ENCODE measurements at regions not wholly inside any gene's neighbourhood (a gene's known extent, or its start where the extent isn't known, plus 50 kb on each side); places are given as distances from the start of the nearest gene placed in this dataset.

DNA sequence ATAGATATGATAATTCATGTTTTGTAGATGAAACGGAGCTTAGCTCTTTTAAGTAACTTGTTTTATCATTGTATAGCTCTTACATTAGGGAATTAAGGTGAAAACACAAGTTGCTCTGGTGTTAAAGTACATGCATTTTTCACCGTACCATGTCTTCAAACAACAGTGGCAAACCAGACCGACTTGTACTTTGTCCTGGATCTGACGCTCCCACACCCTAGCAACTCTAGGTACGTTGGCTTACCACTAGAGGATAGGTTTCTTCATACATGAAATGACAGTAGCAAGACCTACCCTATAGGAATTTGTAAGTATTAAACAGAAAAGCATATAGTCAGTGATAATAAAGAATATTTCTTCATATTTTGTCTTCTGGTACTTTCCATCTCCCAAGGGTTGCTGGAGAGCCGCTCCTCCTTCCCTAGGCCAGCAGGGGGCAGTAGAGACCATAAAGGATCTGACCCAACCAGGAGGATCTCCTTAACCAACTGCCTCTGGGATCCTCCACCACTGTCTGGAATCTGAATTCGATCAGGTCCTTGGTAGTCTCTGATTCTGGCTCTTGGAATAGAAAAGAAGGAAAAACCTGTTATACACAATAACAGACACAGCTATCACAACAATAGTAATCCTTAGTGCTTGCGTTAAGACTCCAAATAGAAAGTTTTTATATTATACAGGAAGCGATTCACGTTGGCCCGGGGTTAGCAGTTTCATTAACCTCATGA lies 136.7 kb downstream of the CAVIN4 start:
- no peak overlapping the region for H3K4me2 ChIP-seq (ENCODE audit: insufficient read depth, low read length)
- ATAC-seq (peak; percentile 97), DNase-seq (ENCODE audit: extremely low read depth in 1 of 4, low spot score in 3 of 4) (peak; percentile 72 to 81 (median 76)), FAIRE-seq (peak; percentile 90)
- H3K36me3 ChIP-seq (ENCODE audit: control insufficient read depth, insufficient read depth, low read length): no peaks in the 10 kb centered on the region
- BruUV-seq (replicated peaks): no TSS peak
- ChIA-PET POLR2A (no interaction called here), CTCF (ENCODE audit: low intra/inter-chr PET ratio) (interaction anchor here (0.6 to 1.4 kb wide), 4 partner anchors 521 to 675 kb away, joined by 3 to 5 read pairs (median 3); no protein-coding TSS in a partner anchor)
- H3K9me1 ChIP-seq (ENCODE audit: control insufficient read depth, insufficient read depth, low read length): no peaks in the 10 kb centered on the region
- H4K20me1 ChIP-seq (replicated peaks; ENCODE audit: control insufficient read depth, insufficient read depth, low read length): no peaks in the 10 kb centered on the region
- in situ Hi-C loops (cut with MboI) (loop anchor here (5.0 to 25.0 kb wide), 2 partner anchors 593 to 823 kb away; partner anchors contain the start of gene RNF20), intact Hi-C loops (cut with micrococcal nuclease) (loop anchor here (1.0 to 10.0 kb wide), 6 partner anchors 508 to 820 kb away; partner anchors contain the start of genes MRPL50, RNF20 and ZNF189)
- H3K27ac ChIP-seq (ENCODE audit: extremely low read depth, low read depth, low read length): no peak overlapping the region
- H3K27me3 ChIP-seq (ENCODE audit: control insufficient read depth in 2 of 2, insufficient read depth in 2 of 2, low read length in 2 of 2): no peaks in the 10 kb centered on the region
- WGBS (ENCODE audit: insufficient coverage, low coverage, missing lambda C conversion rate): 3% methylated on average over 11 of the region's 11 CpGs
- H3K9me3 ChIP-seq (replicated peaks; ENCODE audit: control insufficient read depth, insufficient read depth, low read depth, low read length): no peaks in the 10 kb centered on the region
- no peak overlapping the region for H2AFZ ChIP-seq (ENCODE audit: low read depth, low read length)
- no peaks in the 10 kb centered on the region for H3K79me2 ChIP-seq (ENCODE audit: control insufficient read depth, insufficient read depth, low read length)
- H3K9ac ChIP-seq (ENCODE audit: insufficient read depth in 1 of 2, low read depth in 2 of 2, low read length in 2 of 2): no peak overlapping the region
- H3K4me1 ChIP-seq (replicated peaks in 1 of 2; ENCODE audit: control insufficient read depth in 2 of 2, insufficient read depth in 2 of 2, low read length in 2 of 2): no peaks in the 10 kb centered on the region
- H3K4me3 ChIP-seq: no peak overlapping the region
- TF ChIP-seq MTF1 (CRISPR knock-in tag; IDR thresholded peaks at IDR 0.05; ENCODE audit: borderline replicate concordance) (no peak), ZNF121 (CRISPR knock-in tag; conservative IDR thresholded peaks at IDR 0.05) (no peak), ZNF766 (CRISPR knock-in tag; conservative IDR thresholded peaks at IDR 0.05) (no peak), MAFF (IDR thresholded peaks at IDR 0.05; ENCODE audit: low read length) (no peak), ZNF217 (CRISPR knock-in tag; IDR thresholded peaks at IDR 0.05) (no peak), NR2C2 (CRISPR knock-in tag; IDR thresholded peaks at IDR 0.05) (no peak), NR2C2 (tag; IDR thresholded peaks at IDR 0.05) (no peak), ILF3 (IDR thresholded peaks at IDR 0.05; ENCODE audit: borderline replicate concordance) (no peak), CREB1 (IDR thresholded peaks at IDR 0.05) (no peak), CREB1 (CRISPR knock-in tag; IDR thresholded peaks at IDR 0.05) (no peak), ZNF644 (tag; IDR thresholded peaks at IDR 0.05; ENCODE audit: low read depth) (no peak), POLR2G (IDR thresholded peaks at IDR 0.05; ENCODE audit: low read depth, low read length) (no peak), CBFB (CRISPR knock-in tag; IDR thresholded peaks at IDR 0.05) (no peak)
- TF ChIP-seq, protein P1, sequence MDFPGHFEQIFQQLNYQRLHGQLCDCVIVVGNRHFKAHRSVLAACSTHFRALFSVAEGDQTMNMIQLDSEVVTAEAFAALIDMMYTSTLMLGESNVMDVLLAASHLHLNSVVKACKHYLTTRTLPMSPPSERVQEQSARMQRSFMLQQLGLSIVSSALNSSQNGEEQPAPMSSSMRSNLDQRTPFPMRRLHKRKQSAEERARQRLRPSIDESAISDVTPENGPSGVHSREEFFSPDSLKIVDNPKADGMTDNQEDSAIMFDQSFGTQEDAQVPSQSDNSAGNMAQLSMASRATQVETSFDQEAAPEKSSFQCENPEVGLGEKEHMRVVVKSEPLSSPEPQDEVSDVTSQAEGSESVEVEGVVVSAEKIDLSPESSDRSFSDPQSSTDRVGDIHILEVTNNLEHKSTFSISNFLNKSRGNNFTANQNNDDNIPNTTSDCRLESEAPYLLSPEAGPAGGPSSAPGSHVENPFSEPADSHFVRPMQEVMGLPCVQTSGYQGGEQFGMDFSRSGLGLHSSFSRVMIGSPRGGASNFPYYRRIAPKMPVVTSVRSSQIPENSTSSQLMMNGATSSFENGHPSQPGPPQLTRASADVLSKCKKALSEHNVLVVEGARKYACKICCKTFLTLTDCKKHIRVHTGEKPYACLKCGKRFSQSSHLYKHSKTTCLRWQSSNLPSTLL (IDR thresholded peaks at IDR 0.05): no peak
- TF ChIP-seq, protein P2, sequence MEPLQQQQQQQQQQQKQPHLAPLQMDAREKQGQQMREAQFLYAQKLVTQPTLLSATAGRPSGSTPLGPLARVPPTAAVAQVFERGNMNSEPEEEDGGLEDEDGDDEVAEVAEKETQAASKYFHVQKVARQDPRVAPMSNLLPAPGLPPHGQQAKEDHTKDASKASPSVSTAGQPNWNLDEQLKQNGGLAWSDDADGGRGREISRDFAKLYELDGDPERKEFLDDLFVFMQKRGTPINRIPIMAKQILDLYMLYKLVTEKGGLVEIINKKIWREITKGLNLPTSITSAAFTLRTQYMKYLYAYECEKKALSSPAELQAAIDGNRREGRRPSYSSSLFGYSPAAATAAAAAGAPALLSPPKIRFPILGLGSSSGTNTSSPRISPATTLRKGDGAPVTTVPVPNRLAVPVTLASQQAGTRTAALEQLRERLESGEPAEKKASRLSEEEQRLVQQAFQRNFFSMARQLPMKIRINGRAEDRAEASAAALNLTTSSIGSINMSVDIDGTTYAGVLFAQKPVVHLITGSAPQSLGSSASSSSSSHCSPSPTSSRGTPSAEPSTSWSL (CRISPR knock-in tag; IDR thresholded peaks at IDR 0.05; ENCODE audit: borderline replicate concordance): no peak
- TF ChIP-seq, protein P3, sequence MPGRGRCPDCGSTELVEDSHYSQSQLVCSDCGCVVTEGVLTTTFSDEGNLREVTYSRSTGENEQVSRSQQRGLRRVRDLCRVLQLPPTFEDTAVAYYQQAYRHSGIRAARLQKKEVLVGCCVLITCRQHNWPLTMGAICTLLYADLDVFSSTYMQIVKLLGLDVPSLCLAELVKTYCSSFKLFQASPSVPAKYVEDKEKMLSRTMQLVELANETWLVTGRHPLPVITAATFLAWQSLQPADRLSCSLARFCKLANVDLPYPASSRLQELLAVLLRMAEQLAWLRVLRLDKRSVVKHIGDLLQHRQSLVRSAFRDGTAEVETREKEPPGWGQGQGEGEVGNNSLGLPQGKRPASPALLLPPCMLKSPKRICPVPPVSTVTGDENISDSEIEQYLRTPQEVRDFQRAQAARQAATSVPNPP (IDR thresholded peaks at IDR 0.05; ENCODE audit: borderline replicate concordance, insufficient read depth, insufficient read length): no peak
- TF ChIP-seq, protein P4, sequence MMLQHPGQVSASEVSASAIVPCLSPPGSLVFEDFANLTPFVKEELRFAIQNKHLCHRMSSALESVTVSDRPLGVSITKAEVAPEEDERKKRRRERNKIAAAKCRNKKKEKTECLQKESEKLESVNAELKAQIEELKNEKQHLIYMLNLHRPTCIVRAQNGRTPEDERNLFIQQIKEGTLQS (IDR thresholded peaks at IDR 0.05): no peak
- TF ChIP-seq, protein P4 (CRISPR knock-in tag; conservative IDR thresholded peaks at IDR 0.05): no peak
